ELF-1 (cell line): ENCODE measurements at regions not wholly inside any gene's neighbourhood (a gene's known extent, or its start where the extent isn't known, plus 50 kb on each side); places are given as distances from the start of the nearest gene placed in this dataset.
"Not testable (repeated sequence)": the region's sequence is repeated elsewhere in the genome, so short reads cannot be mapped to it uniquely, and the experiment has no call there.

Experiments used
- DNase-seq: peaks from one replicate; pipeline ENCODE4 v3.0.0-alpha.2; 2016; ENCODE audit warnings: low read depth, low spot score

GRCh38 chr6:11384531-11385309 lies 152.3 kb upstream of the NEDD9 start:
- DNase-seq, result no peak

GRCh38 chr6:11381801-11382513 lies 149.5 kb upstream of the NEDD9 start:
- no peak for DNase-seq

- peak; percentile 23 for DNase-seq
Measured at GRCh38 chr6:11380969-11381744, 148.7 kb upstream of the NEDD9 start.

- DNase-seq, result no peak
Measured at GRCh38 chr6:11380549-11380948, 148.1 kb upstream of the NEDD9 start.

GRCh38 chr6:11379805-11380204 lies 147.3 kb upstream of the NEDD9 start:
- no peak for DNase-seq

GRCh38 chr6:11378639-11379038 lies 146.2 kb upstream of the NEDD9 start:
- no peak for DNase-seq

- DNase-seq, result no peak
Measured at GRCh38 chr6:11374036-11375010, 141.9 kb upstream of the NEDD9 start.

- DNase-seq, result no peak
Measured at GRCh38 chr6:11373208-11373607, 140.7 kb upstream of the NEDD9 start.

GRCh38 chr6:11372186-11372790 lies 139.8 kb upstream of the NEDD9 start:
- not testable (repeated sequence) for DNase-seq

GRCh38 chr6:11370191-11371018 lies 137.9 kb upstream of the NEDD9 start:
- DNase-seq, result no peak

- no peak for DNase-seq
Measured at GRCh38 chr6:11368760-11369159, 136.3 kb upstream of the NEDD9 start.

GRCh38 chr6:11368264-11368663 lies 135.8 kb upstream of the NEDD9 start:
- DNase-seq, result no peak

- DNase-seq, result no peak
Measured at GRCh38 chr6:11367638-11368199, 135.3 kb upstream of the NEDD9 start.

- no peak for DNase-seq
Measured at GRCh38 chr6:11366934-11367637, 134.6 kb upstream of the NEDD9 start.

- DNase-seq, result no peak
Measured at GRCh38 chr6:11366183-11366933, 133.9 kb upstream of the NEDD9 start.

- DNase-seq, result no peak
Measured at GRCh38 chr6:11364971-11365397, 132.5 kb upstream of the NEDD9 start.

- DNase-seq, result no peak
Measured at GRCh38 chr6:11363881-11364576, 131.6 kb upstream of the NEDD9 start.
